ENCODE measurements at regions not wholly inside any gene's neighbourhood (a gene's known extent, or its start where the extent isn't known, plus 50 kb on each side); places are given as distances from the start of the nearest gene placed in this dataset.
"Not testable (repeated sequence)": the region's sequence is repeated elsewhere in the genome, so short reads cannot be mapped to it uniquely, and the experiment has no call there.

- Mint-ChIP-seq H3K4me1 (no peaks in the 10 kb centered on the region), H3K27me3 (peaks cover 5% of the 10 kb centered on the region), H3K9me3 (ENCODE audit: low read depth) (no peaks in the 10 kb centered on the region), H3K27ac (no peak overlapping the region), H3K4me3 (no peak overlapping the region), H3K36me3 (ENCODE audit: low read depth) (no peaks in the 10 kb centered on the region)
- POLR2A ChIA-PET: no interaction called here
- CTCF ChIA-PET: no interaction called here
- intact Hi-C loops (cut with DNase I, micrococcal nuclease): no loop called here
- no peak for DNase-seq
- ATAC-seq: no peak
Measured at GRCh38 chr13:101003566-101003965, 329.0 kb upstream of the TMTC4 start.

GRCh38 chr13:100989392-100989791 is 314.8 kb upstream of the TMTC4 start:
- H3K36me3 Mint-ChIP-seq (ENCODE audit: low read depth): no peaks in the 10 kb centered on the region
- intact Hi-C loops (cut with DNase I, micrococcal nuclease): no loop called here
- ATAC-seq: no peak
- peaks cover 7% of the 10 kb centered on the region for H3K9me3 Mint-ChIP-seq (ENCODE audit: low read depth)
- no peaks in the 10 kb centered on the region for H3K4me1 Mint-ChIP-seq
- H3K27ac Mint-ChIP-seq: no peak overlapping the region
- ChIA-PET CTCF (no interaction called here), POLR2A (no interaction called here)
- H3K27me3 Mint-ChIP-seq: peaks cover 13% of the 10 kb centered on the region
- no peak overlapping the region for H3K4me3 Mint-ChIP-seq
- DNase-seq: no peak

GRCh38 chr13:100988921-100989320 is 314.3 kb upstream of the TMTC4 start:
- DNase-seq (no peak), ATAC-seq (no peak)
- no peak overlapping the region for H3K27ac Mint-ChIP-seq
- ChIA-PET CTCF (no interaction called here), POLR2A (no interaction called here)
- H3K27me3 Mint-ChIP-seq: peaks cover 10% of the 10 kb centered on the region
- no peaks in the 10 kb centered on the region for H3K4me1 Mint-ChIP-seq
- intact Hi-C loops (cut with DNase I, micrococcal nuclease): no loop called here
- peaks cover 7% of the 10 kb centered on the region for H3K9me3 Mint-ChIP-seq (ENCODE audit: low read depth)
- no peaks in the 10 kb centered on the region for H3K36me3 Mint-ChIP-seq (ENCODE audit: low read depth)
- H3K4me3 Mint-ChIP-seq: no peak overlapping the region

GRCh38 chr13:100987948-100988347 is 313.4 kb upstream of the TMTC4 start:
- ATAC-seq (no peak), DNase-seq (no peak)
- H3K4me1 Mint-ChIP-seq: no peaks in the 10 kb centered on the region
- H3K27ac Mint-ChIP-seq: no peak overlapping the region
- ChIA-PET POLR2A (no interaction called here), CTCF (no interaction called here)
- intact Hi-C loops (cut with DNase I, micrococcal nuclease): no loop called here
- no peak overlapping the region for H3K4me3 Mint-ChIP-seq
- H3K27me3 Mint-ChIP-seq: peaks cover 10% of the 10 kb centered on the region
- no peaks in the 10 kb centered on the region for H3K36me3 Mint-ChIP-seq (ENCODE audit: low read depth)
- peaks cover 7% of the 10 kb centered on the region for H3K9me3 Mint-ChIP-seq (ENCODE audit: low read depth)

GRCh38 chr13:100986571-100986970 is 312.0 kb upstream of the TMTC4 start:
- peaks cover 10% of the 10 kb centered on the region for H3K27me3 Mint-ChIP-seq
- H3K4me3 Mint-ChIP-seq: no peak overlapping the region
- no peak for DNase-seq
- CTCF ChIA-PET: no interaction called here
- H3K36me3 Mint-ChIP-seq (ENCODE audit: low read depth): no peaks in the 10 kb centered on the region
- no peak for ATAC-seq
- intact Hi-C loops (cut with DNase I, micrococcal nuclease): no loop called here
- POLR2A ChIA-PET: no interaction called here
- H3K27ac Mint-ChIP-seq: no peak overlapping the region
- H3K9me3 Mint-ChIP-seq (ENCODE audit: low read depth): peaks cover 6% of the 10 kb centered on the region
- no peaks in the 10 kb centered on the region for H3K4me1 Mint-ChIP-seq

- no peak for DNase-seq
- Mint-ChIP-seq H3K27me3 (peaks cover 13% of the 10 kb centered on the region), H3K9me3 (ENCODE audit: low read depth) (no peaks in the 10 kb centered on the region), H3K36me3 (ENCODE audit: low read depth) (no peaks in the 10 kb centered on the region), H3K27ac (no peak overlapping the region), H3K4me1 (no peaks in the 10 kb centered on the region), H3K4me3 (no peak overlapping the region)
- ChIA-PET CTCF (interaction anchor here (0.6 to 1.0 kb wide), 2 partner anchors 10 to 37 kb away, joined by 4 read pairs; no protein-coding TSS in a partner anchor), POLR2A (interaction anchor here (0.5 to 0.6 kb wide), 2 partner anchors 13 to 385 kb away, joined by 3 read pairs; no protein-coding TSS in a partner anchor)
- intact Hi-C loops (cut with DNase I, micrococcal nuclease): no loop called here
- ATAC-seq: no peak
Measured at GRCh38 chr13:100984085-100984705, 309.6 kb upstream of the TMTC4 start.

DNA sequence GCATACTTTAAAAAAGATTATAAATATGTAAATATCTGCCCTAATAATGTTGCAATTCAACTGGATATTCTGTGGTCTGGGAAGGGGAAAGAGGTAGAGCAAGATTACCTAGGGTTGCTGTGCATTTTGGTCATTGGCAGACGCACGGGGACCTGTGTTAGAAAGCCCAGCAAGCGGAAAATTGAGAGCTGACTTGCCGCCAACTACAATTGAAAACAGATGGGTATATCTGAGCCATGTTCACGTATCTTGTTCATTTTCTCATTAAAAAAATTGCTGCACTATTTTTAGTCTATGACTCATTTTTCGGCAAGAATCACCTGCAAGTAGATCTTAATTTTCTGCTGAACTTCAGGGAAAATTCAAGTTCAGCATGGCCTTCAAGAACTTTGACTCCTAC is 308.5 kb upstream of the TMTC4 start:
- DNase-seq (no peak), ATAC-seq (no peak)
- Mint-ChIP-seq H3K27ac (no peak overlapping the region), H3K9me3 (ENCODE audit: low read depth) (no peaks in the 10 kb centered on the region), H3K4me3 (no peak overlapping the region), H3K27me3 (peaks cover 16% of the 10 kb centered on the region), H3K4me1 (no peaks in the 10 kb centered on the region), H3K36me3 (ENCODE audit: low read depth) (no peaks in the 10 kb centered on the region)
- intact Hi-C loops (cut with DNase I, micrococcal nuclease): no loop called here
- ChIA-PET POLR2A (no interaction called here), CTCF (interaction anchor here (1.2 kb wide), 1 partner anchor 261 kb away, joined by 3 read pairs; no protein-coding TSS in a partner anchor)

GRCh38 chr13:100980171-100980570 is 305.6 kb upstream of the TMTC4 start:
- no peaks in the 10 kb centered on the region for H3K4me1 Mint-ChIP-seq

GRCh38 chr13:100977841-100978240 is 303.2 kb upstream of the TMTC4 start:
- Mint-ChIP-seq H3K9me3 (ENCODE audit: low read depth) (no peaks in the 10 kb centered on the region), H3K4me1 (no peaks in the 10 kb centered on the region), H3K27ac (no peak overlapping the region), H3K36me3 (ENCODE audit: low read depth) (no peaks in the 10 kb centered on the region), H3K27me3 (peaks cover 31% of the 10 kb centered on the region), H3K4me3 (no peak overlapping the region)
- ChIA-PET POLR2A (no interaction called here), CTCF (no interaction called here)
- ATAC-seq (no peak), DNase-seq (no peak)
- intact Hi-C loops (cut with DNase I, micrococcal nuclease): no loop called here

More at GRCh38 chr13:100980171-100980570, 305.6 kb upstream of the TMTC4 start:
- DNase-seq (no peak), ATAC-seq (no peak)
- Mint-ChIP-seq H3K27ac (no peak overlapping the region), H3K4me3 (no peak overlapping the region), H3K36me3 (ENCODE audit: low read depth) (no peaks in the 10 kb centered on the region), H3K27me3 (peaks cover 28% of the 10 kb centered on the region), H3K9me3 (ENCODE audit: low read depth) (no peaks in the 10 kb centered on the region)
- CTCF ChIA-PET: no interaction called here
- POLR2A ChIA-PET: no interaction called here
- intact Hi-C loops (cut with DNase I, micrococcal nuclease): no loop called here

DNA sequence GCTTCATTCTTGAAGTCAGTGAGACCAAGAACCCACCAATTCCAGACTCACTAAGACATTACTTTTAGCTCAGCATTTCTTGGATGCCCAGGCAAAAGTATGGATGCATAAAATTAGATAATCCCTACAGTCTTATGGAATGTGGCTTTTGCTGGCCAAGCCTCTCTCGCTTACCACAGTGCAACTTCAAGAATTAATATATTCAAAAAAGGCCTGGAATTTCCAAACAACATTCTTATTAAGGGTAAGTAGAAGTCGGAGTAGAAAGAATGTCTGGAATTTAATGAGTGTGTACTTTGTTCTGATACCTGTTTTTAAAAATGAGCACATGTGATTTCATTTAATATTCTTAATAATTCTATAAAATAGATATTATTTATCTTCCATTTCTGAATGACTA is 302.4 kb upstream of the TMTC4 start:
- POLR2A ChIA-PET: no interaction called here
- Mint-ChIP-seq H3K27ac (no peak overlapping the region), H3K27me3 (peaks cover 31% of the 10 kb centered on the region), H3K4me1 (no peaks in the 10 kb centered on the region), H3K36me3 (ENCODE audit: low read depth) (no peaks in the 10 kb centered on the region), H3K9me3 (ENCODE audit: low read depth) (no peaks in the 10 kb centered on the region), H3K4me3 (no peak overlapping the region)
- DNase-seq (no peak), ATAC-seq (no peak)
- intact Hi-C loops (cut with DNase I, micrococcal nuclease): no loop called here
- CTCF ChIA-PET: no interaction called here

DNA sequence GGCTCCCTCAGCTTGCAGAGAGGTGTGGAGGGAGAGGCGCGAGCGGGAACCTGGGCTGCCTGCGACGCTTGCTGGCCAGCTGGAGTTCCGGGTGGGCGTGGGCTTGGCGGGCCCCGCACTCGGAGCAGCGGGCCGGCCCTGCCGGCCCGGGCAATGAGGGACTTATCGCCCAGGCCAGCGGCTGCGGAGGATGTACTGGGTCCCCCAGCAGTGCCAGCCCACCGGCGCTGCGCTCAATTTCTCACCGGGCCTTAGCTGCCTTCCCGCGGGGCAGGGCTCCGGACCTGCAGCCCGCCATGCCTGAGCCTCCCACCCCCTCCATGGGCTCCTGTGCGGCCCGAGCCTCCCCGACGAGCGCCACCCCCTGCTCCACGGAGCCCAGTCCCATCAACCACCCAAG is 301.1 kb upstream of the TMTC4 start:
- H3K27ac Mint-ChIP-seq; DNase-seq; ATAC-seq; H3K4me3 Mint-ChIP-seq; H3K9me3 Mint-ChIP-seq (ENCODE audit: low read depth); intact Hi-C loops (cut with DNase I, micrococcal nuclease); H3K4me1 Mint-ChIP-seq; POLR2A ChIA-PET; H3K36me3 Mint-ChIP-seq (ENCODE audit: low read depth); CTCF ChIA-PET: not testable (repeated sequence)
- peaks cover 26% of the 10 kb centered on the region for H3K27me3 Mint-ChIP-seq

GRCh38 chr13:100962585-100962984 is 288.0 kb upstream of the TMTC4 start:
- no peak overlapping the region for H3K4me3 Mint-ChIP-seq
- ChIA-PET CTCF (interaction anchor here (0.7 kb wide), 1 partner anchor 9 kb away, joined by 3 read pairs; no protein-coding TSS in a partner anchor), POLR2A (no interaction called here)
- no peaks in the 10 kb centered on the region for H3K4me1 Mint-ChIP-seq
- peaks cover 4% of the 10 kb centered on the region for H3K27me3 Mint-ChIP-seq
- H3K27ac Mint-ChIP-seq: no peak overlapping the region
- DNase-seq: no peak
- ATAC-seq: no peak
- intact Hi-C loops (cut with DNase I, micrococcal nuclease): no loop called here
- H3K36me3 Mint-ChIP-seq (ENCODE audit: low read depth): no peaks in the 10 kb centered on the region
- H3K9me3 Mint-ChIP-seq (ENCODE audit: low read depth): peaks cover 4% of the 10 kb centered on the region

DNA sequence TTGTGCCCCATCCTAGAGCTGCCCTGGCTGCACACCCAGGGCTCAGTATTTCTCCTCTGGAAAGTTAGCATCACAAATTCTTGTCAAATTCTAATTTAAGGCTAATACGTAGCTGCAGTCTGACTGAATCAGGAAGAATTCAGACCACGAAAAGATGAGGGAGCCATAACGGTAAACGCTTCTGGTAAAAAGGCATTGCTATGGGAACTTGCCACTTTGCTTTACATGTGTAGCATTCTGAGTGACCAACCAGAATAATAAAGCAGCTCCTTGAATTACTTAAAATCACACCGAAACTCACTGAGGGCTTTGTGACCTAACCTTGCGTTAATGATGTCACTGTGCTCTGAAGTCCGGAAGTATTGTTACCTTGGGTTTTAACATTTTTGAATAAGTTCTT is 286.6 kb upstream of the TMTC4 start:
- ChIA-PET CTCF (interaction anchor here (0.7 kb wide), 1 partner anchor 1132 kb away, joined by 3 read pairs; no protein-coding TSS in a partner anchor), POLR2A (no interaction called here)
- intact Hi-C loops (cut with DNase I, micrococcal nuclease): no loop called here
- DNase-seq: no peak
- no peak for ATAC-seq
- peaks cover 4% of the 10 kb centered on the region for H3K27me3 Mint-ChIP-seq
- no peak overlapping the region for H3K27ac Mint-ChIP-seq
- no peaks in the 10 kb centered on the region for H3K36me3 Mint-ChIP-seq (ENCODE audit: low read depth)
- peaks cover 4% of the 10 kb centered on the region for H3K9me3 Mint-ChIP-seq (ENCODE audit: low read depth)
- H3K4me1 Mint-ChIP-seq: no peaks in the 10 kb centered on the region
- H3K4me3 Mint-ChIP-seq: no peak overlapping the region
